ENCODE measurements at regions not wholly inside any gene's neighbourhood (a gene's known extent, or its start where the extent isn't known, plus 50 kb on each side); places are given as distances from the start of the nearest gene placed in this dataset.

- no peak overlapping the region for H3K27ac ChIP-seq (ENCODE audit: low read depth, low read length)
- Mint-ChIP-seq H3K9me3 (no peaks in the 10 kb centered on the region), H3K4me3 (no peak overlapping the region), H3K27ac (no peak overlapping the region), H3K4me1 (no peaks in the 10 kb centered on the region), H3K27me3 (ENCODE audit: insufficient read depth) (no peaks in the 10 kb centered on the region), H3K36me3 (ENCODE audit: low read depth) (no peaks in the 10 kb centered on the region)
- no peaks in the 10 kb centered on the region for H3K27me3 ChIP-seq (ENCODE audit: control insufficient read depth, insufficient read depth, low read length, poor library complexity, severe bottlenecking)
- DNase-seq, result no peak
- H3K4me3 ChIP-seq (ENCODE audit: low read length), result no peak overlapping the region
- no peak overlapping the region for H3K9ac ChIP-seq (ENCODE audit: extremely low read depth, low read length, poor library complexity, severe bottlenecking)
- TF ChIP-seq, protein P1, sequence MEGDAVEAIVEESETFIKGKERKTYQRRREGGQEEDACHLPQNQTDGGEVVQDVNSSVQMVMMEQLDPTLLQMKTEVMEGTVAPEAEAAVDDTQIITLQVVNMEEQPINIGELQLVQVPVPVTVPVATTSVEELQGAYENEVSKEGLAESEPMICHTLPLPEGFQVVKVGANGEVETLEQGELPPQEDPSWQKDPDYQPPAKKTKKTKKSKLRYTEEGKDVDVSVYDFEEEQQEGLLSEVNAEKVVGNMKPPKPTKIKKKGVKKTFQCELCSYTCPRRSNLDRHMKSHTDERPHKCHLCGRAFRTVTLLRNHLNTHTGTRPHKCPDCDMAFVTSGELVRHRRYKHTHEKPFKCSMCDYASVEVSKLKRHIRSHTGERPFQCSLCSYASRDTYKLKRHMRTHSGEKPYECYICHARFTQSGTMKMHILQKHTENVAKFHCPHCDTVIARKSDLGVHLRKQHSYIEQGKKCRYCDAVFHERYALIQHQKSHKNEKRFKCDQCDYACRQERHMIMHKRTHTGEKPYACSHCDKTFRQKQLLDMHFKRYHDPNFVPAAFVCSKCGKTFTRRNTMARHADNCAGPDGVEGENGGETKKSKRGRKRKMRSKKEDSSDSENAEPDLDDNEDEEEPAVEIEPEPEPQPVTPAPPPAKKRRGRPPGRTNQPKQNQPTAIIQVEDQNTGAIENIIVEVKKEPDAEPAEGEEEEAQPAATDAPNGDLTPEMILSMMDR (conservative IDR thresholded peaks at IDR 0.05), result no peak
- no peaks in the 10 kb centered on the region for H3K9me3 ChIP-seq (ENCODE audit: control insufficient read depth, low read length)
- no peaks in the 10 kb centered on the region for H3K36me3 ChIP-seq (ENCODE audit: control insufficient read depth, insufficient read depth, low read length)
- no peaks in the 10 kb centered on the region for H3K4me1 ChIP-seq (ENCODE audit: control insufficient read depth, insufficient read depth, low read length)
Measured at GRCh38 chr7:17407229-17407628, 108.8 kb downstream of the AHR start.

DNA sequence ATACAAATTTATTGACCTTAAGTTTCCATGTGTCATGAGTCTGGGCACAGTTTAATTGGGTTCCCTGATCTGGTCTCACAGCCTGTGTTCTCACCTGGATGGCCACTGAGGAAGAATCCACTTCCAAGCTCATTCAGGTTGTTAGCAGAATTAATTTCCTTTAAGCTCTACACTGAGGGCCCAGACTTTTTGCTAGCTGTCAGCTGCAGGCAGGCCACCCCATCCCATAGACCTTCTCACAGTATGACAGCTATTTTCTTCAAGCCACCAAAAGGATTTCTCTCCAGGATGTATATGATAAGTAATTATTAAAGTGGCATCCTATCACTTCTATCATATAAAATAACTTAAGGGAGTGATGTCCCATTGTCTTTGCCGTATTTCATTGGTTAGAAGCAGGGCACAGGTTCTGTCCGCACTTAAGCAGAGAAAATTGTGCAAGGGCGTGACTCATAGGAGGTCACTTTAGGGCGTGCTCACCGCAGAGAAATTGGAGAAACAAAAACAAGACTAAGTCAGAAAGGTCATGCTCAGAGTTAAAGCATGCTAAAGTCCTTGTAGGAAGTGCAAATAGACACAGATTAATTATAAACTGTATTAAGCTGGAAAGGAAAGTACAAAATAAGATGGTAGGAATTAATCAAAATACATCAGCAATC is 109.9 kb downstream of the AHR start:
- no peaks in the 10 kb centered on the region for H3K36me3 Mint-ChIP-seq (ENCODE audit: low read depth)
- TF ChIP-seq, protein P1 (conservative IDR thresholded peaks at IDR 0.05), result no peak
- no peak overlapping the region for H3K27ac ChIP-seq (ENCODE audit: low read depth, low read length)

DNA sequence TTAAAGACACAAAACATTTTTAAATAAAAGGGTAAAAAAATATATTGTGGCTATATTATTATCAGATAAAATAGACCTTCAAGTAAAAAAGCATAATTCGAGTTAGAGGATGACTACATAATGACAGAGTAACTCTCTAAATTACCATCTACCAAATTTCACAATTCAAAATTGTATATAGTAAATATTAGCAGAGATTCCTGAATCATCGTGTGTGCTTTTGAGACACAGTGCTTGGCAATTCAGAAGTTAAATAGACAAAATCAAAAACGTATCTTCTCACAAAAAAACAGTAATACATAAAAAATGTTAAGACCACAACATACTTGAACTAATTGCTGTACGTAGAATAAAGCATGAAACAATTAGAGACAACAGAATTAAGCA is 110.4 kb downstream of the AHR start:
- no peaks in the 10 kb centered on the region for H3K27me3 Mint-ChIP-seq (ENCODE audit: insufficient read depth)

More for the DNA sequence above, 109.9 kb downstream of the AHR start:
- H3K9me3 ChIP-seq (ENCODE audit: control insufficient read depth, low read length), result no peaks in the 10 kb centered on the region
- Mint-ChIP-seq H3K27ac (no peak overlapping the region), H3K27me3 (ENCODE audit: insufficient read depth) (no peaks in the 10 kb centered on the region), H3K4me3 (no peak overlapping the region), H3K4me1 (no peaks in the 10 kb centered on the region), H3K9me3 (no peaks in the 10 kb centered on the region)
- no peak overlapping the region for H3K9ac ChIP-seq (ENCODE audit: extremely low read depth, low read length, poor library complexity, severe bottlenecking)
- WGBS, 2 experiments (ENCODE audit: insufficient coverage in 1 of 2, insufficient read length in 1 of 2), result 91 to 96% methylated on average over 5 of the region's 5 CpGs
- H3K4me3 ChIP-seq (ENCODE audit: low read length), result no peak overlapping the region
- no peaks in the 10 kb centered on the region for H3K4me1 ChIP-seq (ENCODE audit: control insufficient read depth, insufficient read depth, low read length)
- H3K27me3 ChIP-seq (ENCODE audit: control insufficient read depth, insufficient read depth, low read length, poor library complexity, severe bottlenecking), result no peaks in the 10 kb centered on the region
- no peaks in the 10 kb centered on the region for H3K36me3 ChIP-seq (ENCODE audit: control insufficient read depth, insufficient read depth, low read length)
- DNase-seq, result no peak

More for the DNA sequence above, 110.4 kb downstream of the AHR start:
- H3K9me3 Mint-ChIP-seq, result no peaks in the 10 kb centered on the region
- Histone ChIP-seq H3K9me3 (ENCODE audit: control insufficient read depth, low read length) (no peaks in the 10 kb centered on the region), H3K27me3 (ENCODE audit: control insufficient read depth, insufficient read depth, low read length, poor library complexity, severe bottlenecking) (no peaks in the 10 kb centered on the region), H3K4me3 (ENCODE audit: low read length) (no peak overlapping the region), H3K27ac (ENCODE audit: low read depth, low read length) (no peak overlapping the region), H3K9ac (ENCODE audit: extremely low read depth, low read length, poor library complexity, severe bottlenecking) (no peak overlapping the region), H3K4me1 (ENCODE audit: control insufficient read depth, insufficient read depth, low read length) (no peaks in the 10 kb centered on the region), H3K36me3 (ENCODE audit: control insufficient read depth, insufficient read depth, low read length) (no peaks in the 10 kb centered on the region)
- no peaks in the 10 kb centered on the region for H3K36me3 Mint-ChIP-seq (ENCODE audit: low read depth)
- H3K4me1 Mint-ChIP-seq, result no peaks in the 10 kb centered on the region
- 93 to 100% methylated on average over 2 to 3 of the region's 4 CpGs for WGBS, 2 experiments (ENCODE audit: insufficient coverage in 1 of 2, insufficient read length in 1 of 2)
- no peak overlapping the region for H3K4me3 Mint-ChIP-seq
- DNase-seq, result no peak
- TF ChIP-seq, protein P1 (conservative IDR thresholded peaks at IDR 0.05), result no peak
- no peak overlapping the region for H3K27ac Mint-ChIP-seq

All from endodermal cell (in vitro differentiated cells).